ENCODE measurements at regions not wholly inside any gene's neighbourhood (a gene's known extent, or its start where the extent isn't known, plus 50 kb on each side); places are given as distances from the start of the nearest gene placed in this dataset.

DNA sequence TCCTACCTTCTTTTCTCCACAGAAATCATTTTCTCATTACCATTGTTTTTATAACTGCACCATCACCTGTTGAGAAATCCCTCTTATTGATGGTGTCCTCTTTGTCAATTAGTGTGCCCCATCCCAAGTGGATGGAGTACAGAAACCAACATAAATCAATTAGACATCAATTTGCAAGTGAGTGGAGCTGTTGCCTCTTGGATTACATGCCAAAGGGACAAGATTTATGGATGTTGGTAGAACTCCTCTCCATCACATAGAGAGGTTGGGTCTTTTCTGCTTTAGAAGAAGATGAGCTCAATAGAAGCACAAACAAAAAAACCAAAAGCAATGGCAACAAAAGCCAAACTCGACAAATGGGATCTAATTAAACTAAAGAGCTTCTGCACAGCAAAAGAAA lies 973.5 kb downstream of the CDH11 start:
- TF ChIP-seq, protein P1, sequence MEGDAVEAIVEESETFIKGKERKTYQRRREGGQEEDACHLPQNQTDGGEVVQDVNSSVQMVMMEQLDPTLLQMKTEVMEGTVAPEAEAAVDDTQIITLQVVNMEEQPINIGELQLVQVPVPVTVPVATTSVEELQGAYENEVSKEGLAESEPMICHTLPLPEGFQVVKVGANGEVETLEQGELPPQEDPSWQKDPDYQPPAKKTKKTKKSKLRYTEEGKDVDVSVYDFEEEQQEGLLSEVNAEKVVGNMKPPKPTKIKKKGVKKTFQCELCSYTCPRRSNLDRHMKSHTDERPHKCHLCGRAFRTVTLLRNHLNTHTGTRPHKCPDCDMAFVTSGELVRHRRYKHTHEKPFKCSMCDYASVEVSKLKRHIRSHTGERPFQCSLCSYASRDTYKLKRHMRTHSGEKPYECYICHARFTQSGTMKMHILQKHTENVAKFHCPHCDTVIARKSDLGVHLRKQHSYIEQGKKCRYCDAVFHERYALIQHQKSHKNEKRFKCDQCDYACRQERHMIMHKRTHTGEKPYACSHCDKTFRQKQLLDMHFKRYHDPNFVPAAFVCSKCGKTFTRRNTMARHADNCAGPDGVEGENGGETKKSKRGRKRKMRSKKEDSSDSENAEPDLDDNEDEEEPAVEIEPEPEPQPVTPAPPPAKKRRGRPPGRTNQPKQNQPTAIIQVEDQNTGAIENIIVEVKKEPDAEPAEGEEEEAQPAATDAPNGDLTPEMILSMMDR (IDR thresholded peaks at IDR 0.05) = no peak
- TF ChIP-seq POLR2A (IDR thresholded peaks at IDR 0.05) = no peak

Measured in thyroid gland (tissue), 4 donors.